ENCODE measurements at regions not wholly inside any gene's neighbourhood (a gene's known extent, or its start where the extent isn't known, plus 50 kb on each side); places are given as distances from the start of the nearest gene placed in this dataset.

- peak; percentile 34 for DNase-seq (ENCODE audit: low read depth)
- in situ Hi-C loops (cut with HindIII; ENCODE audit: low pct_unique_long_range_greater_than_20kb, low sequenced_read_pairs): no loop called here
Observed at GRCh38 chr3:30553641-30554316, 52.6 kb upstream of the TGFBR2 start.

GRCh38 chr3:30554317-30554690, 52.1 kb upstream of the TGFBR2 start:
- DNase-seq (ENCODE audit: low read depth): no peak
- in situ Hi-C loops (cut with HindIII; ENCODE audit: low pct_unique_long_range_greater_than_20kb, low sequenced_read_pairs): no loop called here

- no peak for DNase-seq (ENCODE audit: low read depth)
- in situ Hi-C loops (cut with HindIII; ENCODE audit: low pct_unique_long_range_greater_than_20kb, low sequenced_read_pairs): no loop called here
Observed at GRCh38 chr3:30555968-30556367, 50.4 kb upstream of the TGFBR2 start.

All from Caki2 (cell line).